Pons (tissue), 1 donor: ENCODE measurements at regions not wholly inside any gene's neighbourhood (a gene's known extent, or its start where the extent isn't known, plus 50 kb on each side); places are given as distances from the start of the nearest gene placed in this dataset.

Experiments
- DNase-seq: peaks from one replicate; pipeline ENCODE4 v3.0.0-alpha.2; 2016; ENCODE audit warnings: low spot score

- no peak for DNase-seq
Measured at GRCh38 chr10:114771157-114771556, 50.4 kb upstream of the FHIP2A start.

- no peak for DNase-seq
Measured at GRCh38 chr10:114771749-114772148, 49.8 kb upstream of the FHIP2A start.
